ENCODE measurements at regions not wholly inside any gene's neighbourhood (a gene's known extent, or its start where the extent isn't known, plus 50 kb on each side); places are given as distances from the start of the nearest gene placed in this dataset.
A peak's percentile ranks its signal among the peaks of the same experiment; 100 is the strongest.

- DNase-seq: no peak
Observed at GRCh38 chr14:97458661-97459579, 661.7 kb downstream of the VRK1 start.

- DNase-seq: no peak
Observed at GRCh38 chr14:97462081-97462480, 664.9 kb downstream of the VRK1 start.

- no peak for DNase-seq
Observed at GRCh38 chr14:97468220-97468619, 671.0 kb downstream of the VRK1 start.

GRCh38 chr14:97477353-97477752 is 680.2 kb downstream of the VRK1 start:
- DNase-seq: no peak

GRCh38 chr14:97485201-97485600 is 688.0 kb downstream of the VRK1 start:
- DNase-seq: no peak

- no peak for DNase-seq
Observed at GRCh38 chr14:97486601-97487120, 689.5 kb downstream of the VRK1 start.

GRCh38 chr14:97489750-97490149 is 692.6 kb downstream of the VRK1 start:
- DNase-seq: no peak

- no peak for DNase-seq
Observed at GRCh38 chr14:97490521-97491070, 693.4 kb downstream of the VRK1 start.

- peak; percentile 78 for DNase-seq
Observed at GRCh38 chr14:97491697-97492096, 694.5 kb downstream of the VRK1 start.

- no peak for DNase-seq
Observed at GRCh38 chr14:97499790-97500481, 702.8 kb downstream of the VRK1 start.

GRCh38 chr14:97506626-97507025 is 709.4 kb downstream of the VRK1 start:
- DNase-seq: no peak

- no peak for DNase-seq
Observed at GRCh38 chr14:97513891-97514290, 716.7 kb downstream of the VRK1 start.

- DNase-seq: no peak
Observed at GRCh38 chr14:97517566-97518234, 720.5 kb downstream of the VRK1 start.

GRCh38 chr14:97523936-97524335 is 726.8 kb downstream of the VRK1 start:
- no peak for DNase-seq

- DNase-seq: no peak
Observed at GRCh38 chr14:97524589-97525319, 727.6 kb downstream of the VRK1 start.

GRCh38 chr14:97527993-97528392 is 730.8 kb downstream of the VRK1 start:
- no peak for DNase-seq

- no peak for DNase-seq
Observed at GRCh38 chr14:97532052-97532451, 734.9 kb downstream of the VRK1 start.

GRCh38 chr14:97536421-97536820 is 739.2 kb downstream of the VRK1 start:
- no peak for DNase-seq

GRCh38 chr14:97538749-97539410 is 741.7 kb downstream of the VRK1 start:
- DNase-seq: no peak

GRCh38 chr14:97539411-97539795 is 742.2 kb downstream of the VRK1 start:
- no peak for DNase-seq

GRCh38 chr14:97539884-97540283 is 742.7 kb downstream of the VRK1 start:
- DNase-seq: no peak

- no peak for DNase-seq
Observed at GRCh38 chr14:97543221-97543620, 746.0 kb downstream of the VRK1 start.
